Ammon's horn (tissue), 1 donor: ENCODE measurements at regions not wholly inside any gene's neighbourhood (a gene's known extent, or its start where the extent isn't known, plus 50 kb on each side); places are given as distances from the start of the nearest gene placed in this dataset.
"Not testable (repeated sequence)": the region's sequence is repeated elsewhere in the genome, so short reads cannot be mapped to it uniquely, and the experiment has no call there.

Experiments used
- DNase-seq: peaks from one replicate; pipeline ENCODE4 v3.0.0-alpha.2; 2016; ENCODE audit warnings: low spot score

GRCh38 chr2:167749016-167749415, 498.4 kb downstream of the STK39 start:
- DNase-seq, result no peak

- no peak for DNase-seq
Measured at GRCh38 chr2:167748536-167748935, 498.9 kb downstream of the STK39 start.

GRCh38 chr2:167745667-167746066, 501.7 kb downstream of the STK39 start:
- no peak for DNase-seq

GRCh38 chr2:167739921-167740320, 507.5 kb downstream of the STK39 start:
- DNase-seq, result not testable (repeated sequence)

GRCh38 chr2:167733747-167734146, 513.6 kb downstream of the STK39 start:
- no peak for DNase-seq

GRCh38 chr2:167732326-167732725, 515.1 kb downstream of the STK39 start:
- DNase-seq, result no peak

GRCh38 chr2:167729911-167730310, 517.5 kb downstream of the STK39 start:
- peak; percentile 35 for DNase-seq

- DNase-seq, result no peak
Measured at GRCh38 chr2:167726788-167727187, 520.6 kb downstream of the STK39 start.

- no peak for DNase-seq
Measured at GRCh38 chr2:167721593-167721992, 525.8 kb downstream of the STK39 start.

- no peak for DNase-seq
Measured at GRCh38 chr2:167719410-167719809, 528.0 kb downstream of the STK39 start.

- no peak for DNase-seq
Measured at GRCh38 chr2:167718560-167718959, 528.8 kb downstream of the STK39 start.

- no peak for DNase-seq
Measured at GRCh38 chr2:167715932-167716331, 531.5 kb downstream of the STK39 start.

GRCh38 chr2:167715498-167715897, 531.9 kb downstream of the STK39 start:
- not testable (repeated sequence) for DNase-seq

GRCh38 chr2:167712275-167712674, 535.1 kb downstream of the STK39 start:
- no peak for DNase-seq

- DNase-seq, result no peak
Measured at GRCh38 chr2:167708998-167709397, 538.4 kb downstream of the STK39 start.

- DNase-seq, result no peak
Measured at GRCh38 chr2:167706800-167707199, 540.6 kb downstream of the STK39 start.

GRCh38 chr2:167703441-167703840, 544.0 kb downstream of the STK39 start:
- no peak for DNase-seq

GRCh38 chr2:167702227-167702626, 545.2 kb downstream of the STK39 start:
- no peak for DNase-seq

GRCh38 chr2:167701651-167702050, 545.7 kb downstream of the STK39 start:
- DNase-seq, result no peak

- DNase-seq, result no peak
Measured at GRCh38 chr2:167697948-167698347, 549.4 kb downstream of the STK39 start.

- no peak for DNase-seq
Measured at GRCh38 chr2:167697194-167697593, 550.2 kb downstream of the STK39 start.

GRCh38 chr2:167692936-167693335, 554.5 kb downstream of the STK39 start:
- no peak for DNase-seq

GRCh38 chr2:167692191-167692590, 555.2 kb downstream of the STK39 start:
- no peak for DNase-seq

GRCh38 chr2:167689444-167689843, 558.0 kb downstream of the STK39 start:
- no peak for DNase-seq

GRCh38 chr2:167686691-167687090, 560.7 kb downstream of the STK39 start:
- DNase-seq, result no peak
